A673 (cell line): ENCODE measurements at regions not wholly inside any gene's neighbourhood (a gene's known extent, or its start where the extent isn't known, plus 50 kb on each side); places are given as distances from the start of the nearest gene placed in this dataset.

Source experiments
- BruUV-seq: library from RNA; stranded (reverse); fragments of 400-500 nt; replicated peaks from 2 replicates; lab custom pipeline; 2021; lab: Mats Ljungman, UMichigan
- CTCF ChIA-PET: fragments of 300-600 bp; sonication (Branson Sonifier 250); formaldehyde crosslinking; loops from one replicate; lab custom pipeline; 2022; ENCODE audit warnings: antibody characterized with exemption; lab: Charles Lee
- POLR2A ChIA-PET: fragments of 300-600 bp; sonication (Branson Sonifier 250); formaldehyde crosslinking; loops from one replicate; lab custom pipeline; 2022; ENCODE audit warnings: antibody characterized with exemption; ENCODE audit not compliant: low non-redundant PET; lab: Charles Lee
- DNase-seq: peaks from one replicate; pipeline ENCODE4 v3.0.0-alpha.2; 2015; ENCODE audit warnings: low spot score
- H3K27ac ChIP-seq: fragments of 200-600 bp; sonication (generic); 2 replicates; pipeline ENCODE4 v1.5.1; 2016; ENCODE audit warnings: mixed run types, low read depth, mild to moderate bottlenecking, mixed read lengths, antibody characterized with exemption, low read length; ENCODE audit not compliant: poor library complexity, severe bottlenecking
- H3K27me3 ChIP-seq: fragments of 200-600 bp; sonication (generic); replicated peaks from 2 replicates; pipeline ENCODE4 v1.6.1; 2017; ENCODE audit warnings: mixed run types, low read depth, mild to moderate bottlenecking, mixed read lengths, antibody characterized with exemption, low read length; ENCODE audit not compliant: insufficient read depth, poor library complexity
- H3K36me3 ChIP-seq: fragments of 200-600 bp; sonication (generic); 2 replicates; pipeline ENCODE4 v1.6.1; 2016; ENCODE audit warnings: mixed run types, mild to moderate bottlenecking, mixed read lengths, antibody characterized with exemption, low read length; ENCODE audit not compliant: insufficient read depth, poor library complexity, severe bottlenecking
- H3K4me1 ChIP-seq: fragments of 200-600 bp; sonication (generic); 2 replicates; pipeline ENCODE4 v1.6.1; 2017; ENCODE audit warnings: mixed run types, mild to moderate bottlenecking, mixed read lengths, antibody characterized with exemption, low read length; ENCODE audit not compliant: insufficient read depth, poor library complexity, severe bottlenecking
- H3K4me3 ChIP-seq: fragments of 200-600 bp; sonication (generic); 2 replicates; pipeline ENCODE4 v1.5.1; 2016; ENCODE audit warnings: low read depth, mixed run types, mild to moderate bottlenecking, mixed read lengths, low read length; ENCODE audit not compliant: poor library complexity, severe bottlenecking
- H3K9me3 ChIP-seq: fragments of 200-600 bp; sonication (generic); 2 replicates; pipeline ENCODE4 v1.6.1; 2016; ENCODE audit warnings: mixed run types, low read depth, mild to moderate bottlenecking, mixed read lengths, antibody characterized with exemption, low read length; ENCODE audit not compliant: poor library complexity, severe bottlenecking
- EZH2 ChIP-seq: fragments of 200-600 bp; sonication (generic); IDR thresholded peaks from 2 replicates; pipeline ENCODE4 v1.6.1; 2017; ENCODE audit warnings: borderline replicate concordance, low read depth, mild to moderate bottlenecking, mixed read lengths, antibody characterized with exemption, low read length; ENCODE audit not compliant: poor library complexity, severe bottlenecking
- intact Hi-C: fragments of 100-400 bp; cut with micrococcal nuclease; formaldehyde crosslinking; loops from one replicate; pipeline ENCODE4 v1.10.0; 2022; ENCODE audit not compliant: unreplicated experiment
- TF ChIP-seq, protein P1 (sequence below): fragments of 300-800, 200-600 bp; sonication (generic); conservative IDR thresholded peaks from 2 replicates; pipeline ENCODE4 v1.5.1; 2017; ENCODE audit warnings: low read depth, mild to moderate bottlenecking, antibody characterized with exemption, low read length, moderate library complexity, mixed read lengths

DNA sequence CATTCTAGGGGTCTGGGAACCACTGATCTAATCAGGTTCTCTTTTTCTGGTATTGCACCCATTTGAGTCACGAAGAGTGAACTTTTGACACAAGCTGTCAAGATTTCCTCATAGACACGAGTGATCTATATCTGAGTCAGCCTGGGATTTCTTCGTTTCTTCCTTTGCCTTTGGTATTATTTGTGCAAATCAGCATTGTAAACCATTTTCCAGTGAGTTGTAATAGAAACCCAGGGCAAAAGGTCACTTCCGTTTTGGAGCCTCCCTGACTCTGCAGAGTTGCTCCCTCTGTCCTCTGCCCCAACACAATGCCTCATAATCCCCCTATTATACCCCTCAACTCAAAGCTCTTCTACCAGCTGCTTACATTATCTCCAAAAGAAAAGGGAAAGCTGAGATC is 615.1 kb downstream of the EFNB2 start:
- no peak for DNase-seq
- BruUV-seq = no TSS peak
- H3K4me3 ChIP-seq = no peak overlapping the region
- ChIA-PET POLR2A (no interaction called here), CTCF (no interaction called here)
- intact Hi-C loops = no loop called here
- no peaks in the 10 kb centered on the region for H3K27me3 ChIP-seq
- no peak overlapping the region for H3K27ac ChIP-seq
- H3K4me1 ChIP-seq = no peaks in the 10 kb centered on the region
- no peaks in the 10 kb centered on the region for H3K9me3 ChIP-seq
- no peaks in the 10 kb centered on the region for H3K36me3 ChIP-seq
- TF ChIP-seq, protein P1, sequence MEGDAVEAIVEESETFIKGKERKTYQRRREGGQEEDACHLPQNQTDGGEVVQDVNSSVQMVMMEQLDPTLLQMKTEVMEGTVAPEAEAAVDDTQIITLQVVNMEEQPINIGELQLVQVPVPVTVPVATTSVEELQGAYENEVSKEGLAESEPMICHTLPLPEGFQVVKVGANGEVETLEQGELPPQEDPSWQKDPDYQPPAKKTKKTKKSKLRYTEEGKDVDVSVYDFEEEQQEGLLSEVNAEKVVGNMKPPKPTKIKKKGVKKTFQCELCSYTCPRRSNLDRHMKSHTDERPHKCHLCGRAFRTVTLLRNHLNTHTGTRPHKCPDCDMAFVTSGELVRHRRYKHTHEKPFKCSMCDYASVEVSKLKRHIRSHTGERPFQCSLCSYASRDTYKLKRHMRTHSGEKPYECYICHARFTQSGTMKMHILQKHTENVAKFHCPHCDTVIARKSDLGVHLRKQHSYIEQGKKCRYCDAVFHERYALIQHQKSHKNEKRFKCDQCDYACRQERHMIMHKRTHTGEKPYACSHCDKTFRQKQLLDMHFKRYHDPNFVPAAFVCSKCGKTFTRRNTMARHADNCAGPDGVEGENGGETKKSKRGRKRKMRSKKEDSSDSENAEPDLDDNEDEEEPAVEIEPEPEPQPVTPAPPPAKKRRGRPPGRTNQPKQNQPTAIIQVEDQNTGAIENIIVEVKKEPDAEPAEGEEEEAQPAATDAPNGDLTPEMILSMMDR = no peak
- TF ChIP-seq EZH2 = no peak

DNA sequence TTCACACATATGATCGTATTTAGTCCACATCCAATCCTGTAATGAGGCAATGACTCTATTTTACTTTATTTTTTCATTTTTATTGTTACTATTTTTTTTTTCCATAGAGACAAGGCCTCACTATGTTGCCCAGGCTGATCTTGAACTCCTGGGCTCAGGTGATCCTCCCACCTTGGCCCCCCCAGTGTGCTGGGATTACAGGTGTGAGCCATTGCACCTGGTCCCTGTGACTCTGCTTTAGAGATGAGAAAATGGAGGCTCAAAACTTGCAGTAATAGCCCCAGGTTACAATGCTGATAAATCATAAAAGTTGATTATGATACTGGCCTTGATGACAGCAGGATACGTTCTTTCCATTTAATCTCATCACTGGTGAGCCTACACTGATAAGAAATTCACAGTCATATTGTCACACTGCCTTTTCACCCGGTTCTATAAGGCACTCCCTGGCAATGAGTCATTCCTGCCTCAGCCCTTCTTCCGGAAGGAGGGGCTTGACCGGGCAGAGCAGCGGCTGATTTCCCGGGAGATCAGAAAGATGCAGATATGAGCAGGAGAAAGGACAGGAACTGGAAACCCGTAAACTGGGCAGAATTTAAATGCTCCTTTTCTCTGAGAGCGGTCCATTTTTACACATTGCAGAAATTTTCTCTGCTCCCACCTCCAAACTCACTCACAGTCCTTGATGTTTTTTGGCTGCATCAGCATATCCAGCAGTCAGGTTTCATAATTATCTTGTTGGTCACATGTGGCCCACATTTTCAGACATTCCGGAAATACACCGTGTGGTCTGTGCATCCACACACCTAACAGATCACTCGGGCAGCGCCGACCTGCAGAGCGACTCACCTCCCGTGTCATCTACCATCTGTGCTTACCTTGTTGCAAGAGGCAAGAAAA is 616.4 kb downstream of the EFNB2 start:
- no TSS peak for BruUV-seq
- Histone ChIP-seq H3K27ac (no peak overlapping the region), H3K9me3 (no peaks in the 10 kb centered on the region), H3K36me3 (no peaks in the 10 kb centered on the region), H3K4me1 (no peaks in the 10 kb centered on the region), H3K27me3 (no peaks in the 10 kb centered on the region), H3K4me3 (no peak overlapping the region)
- no peak for TF ChIP-seq EZH2
- TF ChIP-seq, protein P1 = no peak
- ChIA-PET CTCF (no interaction called here), POLR2A (no interaction called here)
- intact Hi-C loops = loop anchor here (2.0 kb wide), 1 partner anchor 60 kb away; no protein-coding TSS in a partner anchor
- peak; percentile 50 for DNase-seq

DNA sequence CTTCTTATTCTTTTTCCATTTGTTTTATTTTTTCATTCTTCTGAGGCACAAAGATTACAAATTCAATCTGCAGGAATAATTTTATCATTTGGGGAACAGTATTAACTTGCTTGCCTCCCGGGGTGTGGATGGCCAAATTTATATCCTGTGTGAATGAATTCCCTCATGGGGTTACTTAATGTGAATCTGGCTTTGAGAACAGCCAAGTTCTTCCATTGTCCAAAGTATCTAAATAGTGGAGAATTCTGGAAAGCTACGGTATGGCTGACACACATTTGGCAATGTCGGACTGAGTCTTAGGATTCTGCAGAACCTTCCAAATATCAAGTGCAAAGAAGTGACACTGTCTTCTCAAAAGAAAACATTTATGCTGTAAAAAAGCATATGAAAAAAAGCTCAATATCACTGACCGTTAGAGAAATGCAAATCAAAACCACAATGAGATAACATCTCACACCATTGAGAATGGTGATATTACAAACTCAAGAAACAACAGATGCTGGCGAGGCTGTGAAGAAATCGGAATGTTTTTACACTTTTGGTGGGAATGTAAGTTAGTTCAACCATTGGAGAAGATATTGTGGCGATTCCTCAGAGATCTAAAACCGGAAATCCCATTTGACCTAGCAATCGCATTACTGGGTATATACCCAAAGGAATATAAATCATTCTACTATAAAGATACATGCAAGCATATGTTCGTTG is 620.2 kb downstream of the EFNB2 start:
- H3K36me3 ChIP-seq = no peaks in the 10 kb centered on the region
- no peak for DNase-seq
- intact Hi-C loops = no loop called here
- TF ChIP-seq, protein P1 = no peak
- TF ChIP-seq EZH2 = no peak
- ChIA-PET CTCF (no interaction called here), POLR2A (no interaction called here)
- H3K9me3 ChIP-seq = no peaks in the 10 kb centered on the region
- no peaks in the 10 kb centered on the region for H3K27me3 ChIP-seq
- H3K27ac ChIP-seq = no peak overlapping the region
- no peak overlapping the region for H3K4me3 ChIP-seq
- no TSS peak for BruUV-seq
- H3K4me1 ChIP-seq = no peaks in the 10 kb centered on the region
